Skeletal muscle tissue (tissue), 3 donors: ENCODE measurements at regions not wholly inside any gene's neighbourhood (a gene's known extent, or its start where the extent isn't known, plus 50 kb on each side); places are given as distances from the start of the nearest gene placed in this dataset.

Experiments
- H3K27ac ChIP-seq: one replicate; pipeline ENCODE4 v1.7.0; 2013; ENCODE audit warnings: mild to moderate bottlenecking, low read depth, low read length, inconsistent platforms
- H3K27me3 ChIP-seq, 3 donors: one replicate each; pipeline ENCODE4 v1.7.0; 2013; ENCODE audit warnings: low read length in 3 of 3; ENCODE audit not compliant: control insufficient read depth in 3 of 3, insufficient read depth in 3 of 3
- H3K36me3 ChIP-seq, 3 donors: one replicate each; pipeline ENCODE4 v1.7.0; 2013; ENCODE audit warnings: low read length in 3 of 3; ENCODE audit not compliant: control insufficient read depth in 3 of 3, insufficient read depth in 3 of 3
- H3K4me1 ChIP-seq, 3 donors: one replicate each; pipeline ENCODE4 v1.7.0; 2013; ENCODE audit warnings: low read length in 3 of 3, mild to moderate bottlenecking in 3 of 3; ENCODE audit not compliant: control insufficient read depth in 3 of 3, insufficient read depth in 3 of 3
- H3K4me3 ChIP-seq, 3 donors: one replicate each; pipeline ENCODE4 v1.7.0; 2013; ENCODE audit warnings: low read length in 3 of 3
- H3K9ac ChIP-seq, 3 donors: one replicate each; pipeline ENCODE4 v1.7.0; 2013; ENCODE audit warnings: low read length in 3 of 3, mild to moderate bottlenecking in 3 of 3, moderate library complexity in 2 of 3, low read depth in 1 of 3
- H3K9me3 ChIP-seq, 3 donors: one replicate each; pipeline ENCODE4 v1.7.0; 2013; ENCODE audit warnings: low read length in 3 of 3; ENCODE audit not compliant: control insufficient read depth in 3 of 3
- donor health status: Osteomylitis.

DNA sequence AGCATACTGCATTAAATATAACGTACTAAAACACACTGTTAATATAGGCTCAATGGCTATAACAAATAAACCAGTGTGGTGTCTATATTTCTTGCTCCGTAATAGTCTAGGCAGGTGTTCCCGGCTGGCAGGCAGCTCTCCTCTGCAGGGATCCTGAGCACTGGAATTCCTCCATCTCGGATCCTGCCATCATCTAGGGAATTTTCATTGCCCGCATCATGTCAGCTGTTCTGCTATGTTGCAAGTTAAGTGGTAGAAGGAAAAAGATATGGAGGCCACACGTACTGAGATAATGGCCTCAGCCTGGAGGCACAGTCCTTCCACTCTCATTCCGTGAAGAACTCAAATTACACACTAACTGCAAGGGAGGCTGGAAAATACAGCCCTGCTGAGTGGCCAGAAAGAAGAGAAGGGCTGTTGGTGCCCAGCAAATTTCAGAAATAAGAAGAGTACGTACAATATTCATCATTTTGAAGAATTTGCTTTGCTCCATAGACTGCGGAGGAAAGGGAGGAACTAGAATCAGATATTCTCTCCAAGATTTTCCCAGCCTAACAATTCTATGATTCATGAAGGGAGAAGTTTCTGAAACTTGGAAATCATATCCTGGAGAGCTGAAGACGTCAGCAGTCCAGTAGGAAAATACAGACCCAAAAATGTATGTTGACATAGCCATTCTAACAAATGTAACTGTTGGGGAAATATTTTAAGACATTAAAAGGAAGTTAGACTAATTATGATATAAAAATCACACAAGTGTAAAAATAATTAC lies 263.3 kb downstream of the MRPL39 start:
- no peaks in the 10 kb centered on the region for H3K27me3 ChIP-seq
- no peak overlapping the region for H3K9ac ChIP-seq
- H3K4me3 ChIP-seq: no peak overlapping the region
- H3K27ac ChIP-seq: no peak overlapping the region
- no peaks in the 10 kb centered on the region for H3K36me3 ChIP-seq
- no peaks in the 10 kb centered on the region for H3K9me3 ChIP-seq
- H3K4me1 ChIP-seq: no peaks in the 10 kb centered on the region

- no peak overlapping the region for H3K4me3 ChIP-seq
- no peaks in the 10 kb centered on the region for H3K4me1 ChIP-seq
- H3K9me3 ChIP-seq: no peaks in the 10 kb centered on the region
- no peaks in the 10 kb centered on the region for H3K27me3 ChIP-seq
- no peak overlapping the region for H3K9ac ChIP-seq
- no peak overlapping the region for H3K27ac ChIP-seq
- no peaks in the 10 kb centered on the region for H3K36me3 ChIP-seq
These were observed 264.5 kb downstream of the MRPL39 start for GRCh38 chr21:25342816-25343215.

DNA sequence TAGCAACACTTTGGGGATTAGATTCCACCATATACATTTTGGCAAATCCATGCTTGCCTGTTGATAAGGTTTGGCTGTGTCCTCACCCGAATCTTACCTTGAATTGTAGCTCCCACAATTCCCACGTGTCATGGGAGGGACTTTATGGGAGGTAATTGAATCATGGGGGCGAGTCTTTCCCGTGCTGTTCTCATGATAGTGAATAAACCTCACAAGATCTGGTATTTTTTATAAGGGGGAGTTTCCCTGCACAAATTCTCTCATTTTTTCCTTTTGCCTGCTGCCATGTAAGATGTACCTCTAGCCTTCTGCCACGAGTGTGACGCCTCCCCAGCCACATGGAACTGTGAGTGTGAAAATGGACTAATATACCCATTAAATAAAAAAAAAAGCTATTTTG lies 265.3 kb downstream of the MRPL39 start:
- Histone ChIP-seq H3K4me1 (no peaks in the 10 kb centered on the region), H3K27me3 (no peaks in the 10 kb centered on the region), H3K27ac (no peak overlapping the region), H3K9me3 (no peaks in the 10 kb centered on the region), H3K9ac (no peak overlapping the region), H3K36me3 (no peaks in the 10 kb centered on the region), H3K4me3 (no peak overlapping the region)

DNA sequence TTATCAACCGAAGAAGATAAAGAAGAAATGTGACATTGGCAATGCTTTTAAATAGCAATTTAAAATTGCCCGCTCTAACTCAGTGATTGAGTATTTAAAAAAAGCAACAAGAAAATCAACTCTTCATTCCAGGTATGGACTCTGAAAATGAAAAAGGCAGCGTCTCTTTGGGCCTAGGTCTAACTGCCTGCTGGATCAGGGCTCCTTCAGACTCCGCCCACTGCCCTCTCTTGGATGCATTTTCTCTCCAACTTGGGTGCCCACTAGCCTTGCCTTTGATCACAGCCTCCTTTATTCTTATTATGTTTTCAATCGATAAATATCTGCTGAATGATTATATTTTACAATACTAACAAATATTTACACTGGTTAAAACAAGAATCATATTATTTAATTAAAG lies 268.9 kb downstream of the MRPL39 start:
- Histone ChIP-seq H3K4me3 (no peak overlapping the region), H3K9me3 (no peaks in the 10 kb centered on the region), H3K27ac (no peak overlapping the region), H3K27me3 (no peaks in the 10 kb centered on the region), H3K9ac (no peak overlapping the region), H3K36me3 (no peaks in the 10 kb centered on the region), H3K4me1 (no peaks in the 10 kb centered on the region)

DNA sequence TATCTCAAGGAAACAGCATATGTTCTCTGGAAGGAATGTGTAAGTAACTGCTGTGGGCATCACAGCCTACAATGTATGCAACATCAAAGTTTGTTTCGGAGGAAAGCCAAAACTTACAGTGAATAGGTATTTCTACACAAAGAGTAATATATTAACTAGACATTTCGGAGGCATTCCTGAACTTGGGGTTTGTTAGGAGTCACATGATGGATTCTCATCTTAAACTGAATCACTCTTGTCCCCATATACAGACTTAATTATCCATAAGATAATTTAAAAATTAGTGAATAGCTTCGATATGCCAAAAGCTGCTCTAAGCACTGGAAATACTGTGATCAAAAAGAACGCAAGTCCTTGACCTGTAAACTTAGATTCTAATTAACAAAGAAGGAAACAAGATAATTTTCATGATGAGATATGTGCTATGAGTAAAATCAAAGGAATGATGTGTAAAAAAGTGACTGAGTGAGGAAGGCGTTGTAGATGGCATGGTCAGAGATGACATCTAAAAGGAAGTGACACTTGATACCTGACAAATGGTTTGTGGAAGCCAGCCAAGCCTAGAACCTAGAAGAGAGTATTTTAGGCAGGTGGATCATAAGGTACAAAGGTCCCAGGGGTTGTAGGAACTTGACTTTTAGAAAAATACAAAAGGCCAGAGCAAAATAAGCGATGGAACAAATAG lies 273.1 kb downstream of the MRPL39 start:
- Histone ChIP-seq H3K27ac (no peak overlapping the region), H3K9me3 (no peaks in the 10 kb centered on the region), H3K9ac (no peak overlapping the region), H3K4me3 (no peak overlapping the region), H3K4me1 (no peaks in the 10 kb centered on the region), H3K27me3 (no peaks in the 10 kb centered on the region), H3K36me3 (no peaks in the 10 kb centered on the region)

GRCh38 chr21:25331286-25331685 lies 276.0 kb downstream of the MRPL39 start:
- no peaks in the 10 kb centered on the region for H3K36me3 ChIP-seq
- no peaks in the 10 kb centered on the region for H3K4me1 ChIP-seq
- H3K4me3 ChIP-seq: no peak overlapping the region
- H3K9me3 ChIP-seq: no peaks in the 10 kb centered on the region
- H3K27me3 ChIP-seq: no peaks in the 10 kb centered on the region
- H3K27ac ChIP-seq: no peak overlapping the region
- no peak overlapping the region for H3K9ac ChIP-seq

- Histone ChIP-seq H3K4me3 (no peak overlapping the region), H3K4me1 (no peaks in the 10 kb centered on the region), H3K9ac (no peak overlapping the region), H3K9me3 (no peaks in the 10 kb centered on the region), H3K27me3 (no peaks in the 10 kb centered on the region), H3K27ac (no peak overlapping the region), H3K36me3 (no peaks in the 10 kb centered on the region)
These were observed 277.0 kb downstream of the MRPL39 start for GRCh38 chr21:25330266-25330665.

DNA sequence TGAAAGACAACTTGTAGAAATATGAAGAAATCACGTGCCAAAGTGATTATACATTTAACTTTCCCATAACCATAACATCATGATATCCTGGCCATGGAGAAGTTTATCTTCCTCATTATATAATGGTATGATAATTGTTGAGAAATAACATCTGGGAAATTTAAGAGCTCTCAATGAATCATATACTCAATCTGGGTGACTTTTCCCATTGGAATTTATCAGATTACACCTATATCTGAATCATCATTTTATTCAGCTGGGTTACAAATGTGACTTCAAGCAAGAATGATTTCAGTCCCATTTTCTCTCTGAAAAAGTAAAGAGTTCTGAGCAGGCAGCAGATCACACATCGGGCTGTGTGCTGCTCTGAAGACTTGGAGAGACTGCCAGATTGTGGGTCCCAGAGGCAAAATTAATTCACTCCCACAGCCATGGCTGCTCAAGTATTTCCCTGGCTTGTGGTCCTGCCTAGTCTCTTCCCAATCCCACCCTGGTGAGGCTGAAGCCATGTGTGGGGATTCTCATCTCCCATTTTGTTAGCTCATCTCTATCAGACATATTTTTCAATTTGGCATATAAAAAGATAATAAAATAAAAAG lies 278.0 kb downstream of the MRPL39 start:
- no peak overlapping the region for H3K9ac ChIP-seq

GRCh38 chr21:25328736-25329135 lies 278.5 kb downstream of the MRPL39 start:
- H3K27ac ChIP-seq: no peak overlapping the region
- no peak overlapping the region for H3K9ac ChIP-seq
- H3K4me3 ChIP-seq: no peak overlapping the region
- H3K9me3 ChIP-seq: no peaks in the 10 kb centered on the region
- no peaks in the 10 kb centered on the region for H3K36me3 ChIP-seq
- H3K4me1 ChIP-seq: no peaks in the 10 kb centered on the region
- H3K27me3 ChIP-seq: no peaks in the 10 kb centered on the region

More for the DNA sequence above, 278.0 kb downstream of the MRPL39 start:
- Histone ChIP-seq H3K27ac (no peak overlapping the region), H3K4me3 (no peak overlapping the region), H3K36me3 (no peaks in the 10 kb centered on the region), H3K27me3 (no peaks in the 10 kb centered on the region), H3K4me1 (no peaks in the 10 kb centered on the region), H3K9me3 (no peaks in the 10 kb centered on the region)

- H3K9ac ChIP-seq: no peak overlapping the region
- H3K27ac ChIP-seq: no peak overlapping the region
- H3K4me3 ChIP-seq: no peak overlapping the region
- H3K36me3 ChIP-seq: no peaks in the 10 kb centered on the region
- no peaks in the 10 kb centered on the region for H3K4me1 ChIP-seq
- H3K9me3 ChIP-seq: no peaks in the 10 kb centered on the region
- H3K27me3 ChIP-seq: no peaks in the 10 kb centered on the region
These were observed 281.1 kb downstream of the MRPL39 start for GRCh38 chr21:25326181-25326580.
